IMR-90 (cell line): ENCODE measurements at regions not wholly inside any gene's neighbourhood (a gene's known extent, or its start where the extent isn't known, plus 50 kb on each side); places are given as distances from the start of the nearest gene placed in this dataset.

Source experiments
- BHLHE40 ChIP-seq: fragments of 150-350 bp; IDR thresholded peaks from 2 replicates; pipeline ENCODE4 v1.6.1; 2016; ENCODE audit warnings: mild to moderate bottlenecking, low read depth, low read length
- CEBPB ChIP-seq: IDR thresholded peaks from 2 replicates; pipeline ENCODE4 v1.6.1; 2012; ENCODE audit warnings: low read depth, low read length, improper control_type of control experiment
- FOS ChIP-seq: fragments of 150-350 bp; IDR thresholded peaks from 2 replicates; pipeline ENCODE4 v1.6.1; 2016; ENCODE audit warnings: low read depth, low read length
- MAFK ChIP-seq: IDR thresholded peaks from 2 replicates; pipeline ENCODE4 v1.6.1; 2012; ENCODE audit warnings: low read depth, low read length, improper control_type of control experiment
- MAZ ChIP-seq: IDR thresholded peaks from 2 replicates; pipeline ENCODE4 v1.6.1; 2012; ENCODE audit warnings: low read depth, mild to moderate bottlenecking, low read length, improper control_type of control experiment, moderate library complexity, borderline replicate concordance
- MXI1 ChIP-seq: IDR thresholded peaks from 2 replicates; pipeline ENCODE4 v1.6.1; 2012; ENCODE audit warnings: low read depth, mild to moderate bottlenecking, low read length, moderate library complexity, borderline replicate concordance
- NFE2L2 ChIP-seq: fragments of 150-350 bp; IDR thresholded peaks from 2 replicates; pipeline ENCODE4 v1.6.1; 2016; ENCODE audit warnings: low read depth, mild to moderate bottlenecking, low read length
- POLR2A ChIP-seq: IDR thresholded peaks from 2 replicates; pipeline ENCODE4 v1.6.1; 2012; ENCODE audit warnings: mild to moderate bottlenecking, low read depth, low read length
- RAD21 ChIP-seq: IDR thresholded peaks from 2 replicates; pipeline ENCODE4 v1.6.1; 2012; ENCODE audit warnings: low read length, improper control_type of control experiment
- RFX5 ChIP-seq: IDR thresholded peaks from 2 replicates; pipeline ENCODE4 v1.8.0; 2012; ENCODE audit warnings: low read depth, mild to moderate bottlenecking, low read length, moderate library complexity
- SMC3 ChIP-seq: fragments of 150-350 bp; IDR thresholded peaks from 2 replicates; pipeline ENCODE4 v1.6.1; 2016; ENCODE audit warnings: low read depth, mild to moderate bottlenecking, antibody characterized with exemption, low read length, moderate library complexity
- TF ChIP-seq, protein P1 (sequence below): conservative IDR thresholded peaks from 2 replicates; pipeline ENCODE4 v1.5.1; 2012; ENCODE audit warnings: mild to moderate bottlenecking, low read depth, low read length, improper control_type of control experiment
- TF ChIP-seq, protein P2 (sequence below): fragments of 150-350 bp; IDR thresholded peaks from 2 replicates; pipeline ENCODE4 v1.6.1; 2017; ENCODE audit warnings: mild to moderate bottlenecking, antibody characterized with exemption, low read length, low read depth
- TF ChIP-seq, protein P3 (sequence below): fragments of 150-350 bp; IDR thresholded peaks from 2 replicates; pipeline ENCODE4 v1.6.1; 2016; ENCODE audit warnings: low read depth, mild to moderate bottlenecking, low read length, moderate library complexity, borderline replicate concordance

DNA sequence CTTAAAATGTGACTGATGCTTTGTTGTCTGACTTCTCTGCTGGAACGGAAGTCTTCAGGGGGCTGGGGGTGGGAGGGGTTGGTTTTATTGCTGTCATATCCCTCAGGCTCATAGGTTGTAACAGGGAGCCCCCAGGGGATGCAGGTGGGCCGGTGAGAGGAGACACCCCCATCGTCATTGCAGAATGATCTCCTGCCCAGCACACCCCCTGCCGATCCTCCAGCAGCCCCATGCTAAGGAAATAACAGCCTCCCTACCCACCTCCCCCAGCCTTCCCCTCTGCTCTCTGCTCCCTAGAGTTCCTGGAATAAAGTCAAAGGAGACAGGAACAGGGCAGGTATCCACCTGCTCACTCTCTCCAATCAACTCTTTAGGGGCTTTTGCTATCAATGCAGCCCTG, 270.1 kb upstream of the TNRC6C start:
- TF ChIP-seq, protein P1, sequence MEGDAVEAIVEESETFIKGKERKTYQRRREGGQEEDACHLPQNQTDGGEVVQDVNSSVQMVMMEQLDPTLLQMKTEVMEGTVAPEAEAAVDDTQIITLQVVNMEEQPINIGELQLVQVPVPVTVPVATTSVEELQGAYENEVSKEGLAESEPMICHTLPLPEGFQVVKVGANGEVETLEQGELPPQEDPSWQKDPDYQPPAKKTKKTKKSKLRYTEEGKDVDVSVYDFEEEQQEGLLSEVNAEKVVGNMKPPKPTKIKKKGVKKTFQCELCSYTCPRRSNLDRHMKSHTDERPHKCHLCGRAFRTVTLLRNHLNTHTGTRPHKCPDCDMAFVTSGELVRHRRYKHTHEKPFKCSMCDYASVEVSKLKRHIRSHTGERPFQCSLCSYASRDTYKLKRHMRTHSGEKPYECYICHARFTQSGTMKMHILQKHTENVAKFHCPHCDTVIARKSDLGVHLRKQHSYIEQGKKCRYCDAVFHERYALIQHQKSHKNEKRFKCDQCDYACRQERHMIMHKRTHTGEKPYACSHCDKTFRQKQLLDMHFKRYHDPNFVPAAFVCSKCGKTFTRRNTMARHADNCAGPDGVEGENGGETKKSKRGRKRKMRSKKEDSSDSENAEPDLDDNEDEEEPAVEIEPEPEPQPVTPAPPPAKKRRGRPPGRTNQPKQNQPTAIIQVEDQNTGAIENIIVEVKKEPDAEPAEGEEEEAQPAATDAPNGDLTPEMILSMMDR = no peak
- TF ChIP-seq RAD21 (no peak), CEBPB (no peak), POLR2A (no peak), MXI1 (no peak), MAZ (no peak), BHLHE40 (no peak), RFX5 (no peak), FOS (no peak), SMC3 (no peak), NFE2L2 (no peak), MAFK (no peak)
- TF ChIP-seq, protein P2, sequence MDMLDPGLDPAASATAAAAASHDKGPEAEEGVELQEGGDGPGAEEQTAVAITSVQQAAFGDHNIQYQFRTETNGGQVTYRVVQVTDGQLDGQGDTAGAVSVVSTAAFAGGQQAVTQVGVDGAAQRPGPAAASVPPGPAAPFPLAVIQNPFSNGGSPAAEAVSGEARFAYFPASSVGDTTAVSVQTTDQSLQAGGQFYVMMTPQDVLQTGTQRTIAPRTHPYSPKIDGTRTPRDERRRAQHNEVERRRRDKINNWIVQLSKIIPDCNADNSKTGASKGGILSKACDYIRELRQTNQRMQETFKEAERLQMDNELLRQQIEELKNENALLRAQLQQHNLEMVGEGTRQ = no peak
- TF ChIP-seq, protein P3, sequence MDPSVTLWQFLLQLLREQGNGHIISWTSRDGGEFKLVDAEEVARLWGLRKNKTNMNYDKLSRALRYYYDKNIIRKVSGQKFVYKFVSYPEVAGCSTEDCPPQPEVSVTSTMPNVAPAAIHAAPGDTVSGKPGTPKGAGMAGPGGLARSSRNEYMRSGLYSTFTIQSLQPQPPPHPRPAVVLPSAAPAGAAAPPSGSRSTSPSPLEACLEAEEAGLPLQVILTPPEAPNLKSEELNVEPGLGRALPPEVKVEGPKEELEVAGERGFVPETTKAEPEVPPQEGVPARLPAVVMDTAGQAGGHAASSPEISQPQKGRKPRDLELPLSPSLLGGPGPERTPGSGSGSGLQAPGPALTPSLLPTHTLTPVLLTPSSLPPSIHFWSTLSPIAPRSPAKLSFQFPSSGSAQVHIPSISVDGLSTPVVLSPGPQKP = no peak
